Neural cell (in vitro differentiated cells): ENCODE measurements at regions not wholly inside any gene's neighbourhood (a gene's known extent, or its start where the extent isn't known, plus 50 kb on each side); places are given as distances from the start of the nearest gene placed in this dataset.

Experiments used
- H2AFZ ChIP-seq: fragments of 200-600, 300-800 bp; sonication (generic), shearing (Covaris generic); 2 replicates; pipeline ENCODE4 v1.6.0; 2014; ENCODE audit warnings: low read depth, mild to moderate bottlenecking, antibody characterized with exemption, low read length, moderate library complexity
- H3F3A ChIP-seq: fragments of 200-600 bp; shearing (Covaris generic); 2 replicates; pipeline ENCODE4 v1.6.1; 2016; ENCODE audit warnings: mild to moderate bottlenecking, moderate library complexity, mixed read lengths, antibody characterized with exemption, low read length; ENCODE audit not compliant: insufficient read depth, poor library complexity, severe bottlenecking
- H3K27ac ChIP-seq: fragments of 200-600, 300-800 bp; sonication (generic), shearing (Covaris generic); 2 replicates; pipeline ENCODE4 v1.5.1; 2014; ENCODE audit warnings: mild to moderate bottlenecking, low read length, moderate library complexity
- H3K27me3 ChIP-seq: fragments of 300-800, 200-600 bp; sonication (generic), shearing (Covaris generic); 2 replicates; pipeline ENCODE4 v1.6.0; 2014; ENCODE audit warnings: mild to moderate bottlenecking, low read depth, low read length, moderate library complexity; ENCODE audit not compliant: insufficient read depth
- H3K36me3 ChIP-seq: fragments of 300-800, 200-600 bp; sonication (generic), shearing (Covaris generic); 2 replicates; pipeline ENCODE4 v1.5.1; 2014; ENCODE audit warnings: mild to moderate bottlenecking, antibody characterized with exemption, low read length, moderate library complexity; ENCODE audit not compliant: insufficient read depth
- H3K4me2 ChIP-seq: fragments of 300-800, 200-600 bp; sonication (generic), shearing (Covaris generic); 2 replicates; pipeline ENCODE4 v1.6.0; 2014; ENCODE audit warnings: mild to moderate bottlenecking, low read length
- H3K4me3 ChIP-seq: fragments of 300-800, 200-600 bp; sonication (generic), shearing (Covaris generic); 2 replicates; pipeline ENCODE4 v1.5.1; 2014; ENCODE audit warnings: mild to moderate bottlenecking, low read length, moderate library complexity
- H3K79me2 ChIP-seq: fragments of 200-600 bp; shearing (Covaris generic); replicated peaks from 2 replicates; pipeline ENCODE4 v1.6.0; 2014; ENCODE audit warnings: mild to moderate bottlenecking, low read length, moderate library complexity; ENCODE audit not compliant: insufficient read depth
- H3K9ac ChIP-seq: fragments of 300-800, 200-600 bp; sonication (generic), shearing (Covaris generic); 2 replicates; pipeline ENCODE4 v1.6.1; 2016; ENCODE audit warnings: mild to moderate bottlenecking, low read length, mixed read lengths
- H3K9me2 ChIP-seq: fragments of 200-600 bp; shearing (Covaris generic); 2 replicates; pipeline ENCODE4 v1.6.1; 2016; ENCODE audit warnings: mild to moderate bottlenecking, low read length, mixed read lengths; ENCODE audit not compliant: insufficient read depth
- H3K9me3 ChIP-seq: fragments of 200-600, 300-800 bp; sonication (generic), shearing (Covaris generic); 2 replicates; pipeline ENCODE4 v1.6.1; 2016; ENCODE audit warnings: mild to moderate bottlenecking, mixed run types, low read length, moderate library complexity, mixed read lengths
- H4K20me1 ChIP-seq: fragments of 200-600 bp; shearing (Covaris generic); 2 replicates; pipeline ENCODE4 v1.6.1; 2016; ENCODE audit warnings: mild to moderate bottlenecking, mixed run types; ENCODE audit not compliant: insufficient read depth
- CTCF ChIP-seq: fragments of 450-650 bp; IDR thresholded peaks from 2 replicates; pipeline ENCODE4 v1.5.1; 2014; ENCODE audit warnings: antibody characterized with exemption, mild to moderate bottlenecking, moderate library complexity; ENCODE audit not compliant: poor library complexity, severe bottlenecking
- EP300 ChIP-seq: fragments of 450-650 bp; conservative IDR thresholded peaks from 2 replicates; pipeline ENCODE4 v1.6.1; 2014; ENCODE audit warnings: antibody characterized with exemption, mild to moderate bottlenecking, moderate library complexity; ENCODE audit not compliant: poor library complexity, severe bottlenecking
- EZH2 ChIP-seq: fragments of 200-600, 300-800 bp; shearing (Covaris generic), sonication (generic); IDR thresholded peaks from 2 replicates; pipeline ENCODE4 v1.6.1; 2014; ENCODE audit warnings: antibody characterized with exemption, low read length, borderline replicate concordance, mild to moderate bottlenecking; ENCODE audit not compliant: insufficient read depth, poor library complexity, severe bottlenecking
- MXI1 ChIP-seq: fragments of 450-650 bp; conservative IDR thresholded peaks from 2 replicates; pipeline ENCODE4 v1.6.1; 2014; ENCODE audit warnings: antibody characterized with exemption, mild to moderate bottlenecking; ENCODE audit not compliant: poor library complexity, severe bottlenecking
- POLR2AphosphoS5 ChIP-seq: IDR thresholded peaks from 2 replicates; pipeline ENCODE4 v1.6.1; 2012
- RAD21 ChIP-seq: fragments of 450-650 bp; conservative IDR thresholded peaks from 2 replicates; pipeline ENCODE4 v1.6.1; 2014; ENCODE audit warnings: antibody characterized with exemption, mild to moderate bottlenecking, moderate library complexity
- REST ChIP-seq: IDR thresholded peaks from 2 replicates; pipeline ENCODE4 v1.6.1; 2012; ENCODE audit warnings: borderline replicate concordance
- SMC3 ChIP-seq: fragments of 450-650 bp; conservative IDR thresholded peaks from 2 replicates; pipeline ENCODE4 v1.6.1; 2014; ENCODE audit warnings: antibody characterized with exemption, mild to moderate bottlenecking, moderate library complexity; ENCODE audit not compliant: poor library complexity
- TAF1 ChIP-seq: IDR thresholded peaks from 2 replicates; pipeline ENCODE4 v1.6.1; 2012; ENCODE audit warnings: low read depth

GRCh38 chr3:117660941-117661817, 951.6 kb downstream of the TUSC7 start:
- H3K9me2 ChIP-seq: no peaks in the 10 kb centered on the region
- no peak overlapping the region for H3K4me2 ChIP-seq

GRCh38 chr3:117661818-117662095, 952.2 kb downstream of the TUSC7 start:
- no peak overlapping the region for H2AFZ ChIP-seq
- no peak overlapping the region for H3K4me2 ChIP-seq
- TF ChIP-seq RAD21 (no peak), REST (no peak), CTCF (no peak), EP300 (no peak), POLR2AphosphoS5 (no peak), TAF1 (no peak)

More at GRCh38 chr3:117660941-117661817, 951.6 kb downstream of the TUSC7 start:
- H4K20me1 ChIP-seq: no peaks in the 10 kb centered on the region
- no peak for TF ChIP-seq MXI1
- no peak for TF ChIP-seq POLR2AphosphoS5
- no peak for TF ChIP-seq REST
- TF ChIP-seq EZH2: no peak
- TF ChIP-seq EP300: no peak
- no peak for TF ChIP-seq RAD21
- TF ChIP-seq CTCF: no peak
- TF ChIP-seq TAF1: no peak
- TF ChIP-seq SMC3: no peak
- H3K36me3 ChIP-seq: no peaks in the 10 kb centered on the region
- H3K4me3 ChIP-seq: no peak overlapping the region
- no peaks in the 10 kb centered on the region for H3K9me3 ChIP-seq
- no peak overlapping the region for H3K27ac ChIP-seq
- no peaks in the 10 kb centered on the region for H3K27me3 ChIP-seq
- H3F3A ChIP-seq: no peaks in the 10 kb centered on the region
- H2AFZ ChIP-seq: no peak overlapping the region
- H3K9ac ChIP-seq: no peak overlapping the region
- H3K79me2 ChIP-seq: no peaks in the 10 kb centered on the region

More at GRCh38 chr3:117661818-117662095, 952.2 kb downstream of the TUSC7 start:
- no peaks in the 10 kb centered on the region for H3F3A ChIP-seq
- no peaks in the 10 kb centered on the region for H4K20me1 ChIP-seq
- H3K9ac ChIP-seq: no peak overlapping the region
- no peaks in the 10 kb centered on the region for H3K9me2 ChIP-seq
- no peaks in the 10 kb centered on the region for H3K27me3 ChIP-seq
- no peak overlapping the region for H3K27ac ChIP-seq
- no peak overlapping the region for H3K4me3 ChIP-seq
- no peaks in the 10 kb centered on the region for H3K79me2 ChIP-seq
- H3K9me3 ChIP-seq: no peaks in the 10 kb centered on the region
- H3K36me3 ChIP-seq: no peaks in the 10 kb centered on the region
